A673 (cell line): ENCODE measurements at regions not wholly inside any gene's neighbourhood (a gene's known extent, or its start where the extent isn't known, plus 50 kb on each side); places are given as distances from the start of the nearest gene placed in this dataset.

Experiments used
- CTCF ChIP-seq: fragments of 300-800, 200-600 bp; sonication (generic); conservative IDR thresholded peaks from 2 replicates; pipeline ENCODE4 v1.5.1; 2017; ENCODE audit warnings: low read depth, mild to moderate bottlenecking, antibody characterized with exemption, low read length, moderate library complexity, mixed read lengths
- EZH2 ChIP-seq: fragments of 200-600 bp; sonication (generic); IDR thresholded peaks from 2 replicates; pipeline ENCODE4 v1.6.1; 2017; ENCODE audit warnings: borderline replicate concordance, low read depth, mild to moderate bottlenecking, mixed read lengths, antibody characterized with exemption, low read length; ENCODE audit not compliant: poor library complexity, severe bottlenecking

GRCh38 chr12:87556985-87557384 is 472.2 kb downstream of the C12orf50 start:
- no peak for TF ChIP-seq CTCF
- no peak for TF ChIP-seq EZH2
